Smooth muscle cell (in vitro differentiated cells): ENCODE measurements at regions not wholly inside any gene's neighbourhood (a gene's known extent, or its start where the extent isn't known, plus 50 kb on each side); places are given as distances from the start of the nearest gene placed in this dataset.

Experiments used
- DNase-seq: peaks from one replicate; lab custom pipeline; 2025; ENCODE audit not compliant: unreplicated experiment; lab: John Stamatoyannopoulos, UW
- H2AFZ ChIP-seq: fragments of 200-600 bp; sonication (generic); 2 replicates; pipeline ENCODE4 v1.6.0; 2016; ENCODE audit warnings: antibody characterized with exemption, low read depth, mild to moderate bottlenecking
- H3F3A ChIP-seq: fragments of 200-600 bp; sonication (generic); 2 replicates; pipeline ENCODE4 v1.6.0; 2017; ENCODE audit warnings: antibody characterized with exemption, low read depth
- H3K27ac ChIP-seq: fragments of 200-600 bp; sonication (generic); 2 replicates; pipeline ENCODE4 v1.5.1; 2016; ENCODE audit warnings: low read depth, mild to moderate bottlenecking
- H3K27me3 ChIP-seq: fragments of 200-600 bp; sonication (generic); 2 replicates; pipeline ENCODE4 v1.6.1; 2016; ENCODE audit warnings: low read depth, mild to moderate bottlenecking
- H3K36me3 ChIP-seq: fragments of 200-600 bp; sonication (generic); 2 replicates; pipeline ENCODE4 v1.5.1; 2016; ENCODE audit warnings: low read depth
- H3K4me1 ChIP-seq: fragments of 200-600 bp; sonication (generic); 2 replicates; pipeline ENCODE4 v1.5.1; 2016; ENCODE audit warnings: low read depth
- H3K4me2 ChIP-seq: fragments of 200-600 bp; sonication (generic); 2 replicates; pipeline ENCODE4 v1.6.0; 2016; ENCODE audit warnings: mild to moderate bottlenecking
- H3K4me3 ChIP-seq: fragments of 200-600 bp; sonication (generic); 2 replicates; pipeline ENCODE4 v1.5.1; 2016; ENCODE audit warnings: mild to moderate bottlenecking
- H3K79me2 ChIP-seq: fragments of 200-600 bp; sonication (generic); 2 replicates; pipeline ENCODE4 v1.6.0; 2016; ENCODE audit warnings: low read depth, mild to moderate bottlenecking
- H3K9ac ChIP-seq: fragments of 200-600 bp; sonication (generic); 2 replicates; pipeline ENCODE4 v1.6.0; 2016; ENCODE audit warnings: low read depth
- H3K9me3 ChIP-seq: fragments of 200-600 bp; sonication (generic); replicated peaks from 2 replicates; pipeline ENCODE4 v1.5.1; 2016; ENCODE audit warnings: low read depth
- H4K20me1 ChIP-seq: fragments of 200-600 bp; sonication (generic); 2 replicates; pipeline ENCODE4 v1.6.0; 2016; ENCODE audit warnings: low read depth
- CTCF ChIP-seq: fragments of 200-600 bp; sonication (generic); IDR thresholded peaks from 2 replicates; pipeline ENCODE4 v1.5.1; 2017; ENCODE audit warnings: borderline replicate concordance, mild to moderate bottlenecking, antibody characterized with exemption; ENCODE audit not compliant: insufficient read depth, poor library complexity, severe bottlenecking
- WGBS: methylation state at CpG from one replicate; pipeline ENCODE4 v1.1.7; 2016; ENCODE audit warnings: low lambda C conversion rate; 5-methylcytosine and 5-hydroxymethylcytosine counted together

- Histone ChIP-seq H3K9ac (no peak overlapping the region), H3K27ac (no peak overlapping the region), H3K4me1 (no peaks in the 10 kb centered on the region), H3K79me2 (no peaks in the 10 kb centered on the region), H3K36me3 (no peaks in the 10 kb centered on the region), H2AFZ (no peak overlapping the region), H3K4me3 (no peak overlapping the region), H3K9me3 (no peaks in the 10 kb centered on the region), H3F3A (no peaks in the 10 kb centered on the region), H4K20me1 (no peaks in the 10 kb centered on the region), H3K27me3 (no peaks in the 10 kb centered on the region), H3K4me2 (no peak overlapping the region)
- no peak for DNase-seq
- 70% methylated on average over 3 of the region's 3 CpGs for WGBS
- no peak for TF ChIP-seq CTCF
These were observed 216.4 kb downstream of the TECRL start for GRCh38 chr4:64192731-64193412.

GRCh38 chr4:64174247-64174882, 234.9 kb downstream of the TECRL start:
- DNase-seq, result no peak
- H3K27me3 ChIP-seq, result no peaks in the 10 kb centered on the region
- no peaks in the 10 kb centered on the region for H3K36me3 ChIP-seq
- no peak for TF ChIP-seq CTCF
- no peak overlapping the region for H3K4me2 ChIP-seq
- WGBS, result 95% methylated on average over 14 of the region's 14 CpGs
- no peaks in the 10 kb centered on the region for H3F3A ChIP-seq
- no peak overlapping the region for H2AFZ ChIP-seq
- no peaks in the 10 kb centered on the region for H3K9me3 ChIP-seq
- no peak overlapping the region for H3K4me3 ChIP-seq
- no peaks in the 10 kb centered on the region for H4K20me1 ChIP-seq
- no peaks in the 10 kb centered on the region for H3K79me2 ChIP-seq
- H3K4me1 ChIP-seq, result no peaks in the 10 kb centered on the region
- no peak overlapping the region for H3K9ac ChIP-seq
- no peak overlapping the region for H3K27ac ChIP-seq

- H3F3A ChIP-seq, result no peaks in the 10 kb centered on the region
- WGBS, result 91% methylated on average over 3 of the region's 3 CpGs
- H3K27me3 ChIP-seq, result no peaks in the 10 kb centered on the region
- no peak overlapping the region for H3K4me3 ChIP-seq
- TF ChIP-seq CTCF, result no peak
- no peak overlapping the region for H3K9ac ChIP-seq
- H3K4me2 ChIP-seq, result no peak overlapping the region
- no peaks in the 10 kb centered on the region for H3K36me3 ChIP-seq
- no peaks in the 10 kb centered on the region for H3K79me2 ChIP-seq
- DNase-seq, result no peak
- no peaks in the 10 kb centered on the region for H3K9me3 ChIP-seq
- H3K27ac ChIP-seq, result no peak overlapping the region
- H4K20me1 ChIP-seq, result no peaks in the 10 kb centered on the region
- no peaks in the 10 kb centered on the region for H3K4me1 ChIP-seq
- H2AFZ ChIP-seq, result no peak overlapping the region
These were observed 242.9 kb downstream of the TECRL start for GRCh38 chr4:64166365-64166764.
